GOT3 (cell line): ENCODE measurements at regions not wholly inside any gene's neighbourhood (a gene's known extent, or its start where the extent isn't known, plus 50 kb on each side); places are given as distances from the start of the nearest gene placed in this dataset.
"Not testable (repeated sequence)": the region's sequence is repeated elsewhere in the genome, so short reads cannot be mapped to it uniquely, and the experiment has no call there.

Experiments
- DNase-seq: peaks from one replicate; lab custom pipeline; 2025; ENCODE audit warnings: mixed read lengths; lab: John Stamatoyannopoulos, UW

DNA sequence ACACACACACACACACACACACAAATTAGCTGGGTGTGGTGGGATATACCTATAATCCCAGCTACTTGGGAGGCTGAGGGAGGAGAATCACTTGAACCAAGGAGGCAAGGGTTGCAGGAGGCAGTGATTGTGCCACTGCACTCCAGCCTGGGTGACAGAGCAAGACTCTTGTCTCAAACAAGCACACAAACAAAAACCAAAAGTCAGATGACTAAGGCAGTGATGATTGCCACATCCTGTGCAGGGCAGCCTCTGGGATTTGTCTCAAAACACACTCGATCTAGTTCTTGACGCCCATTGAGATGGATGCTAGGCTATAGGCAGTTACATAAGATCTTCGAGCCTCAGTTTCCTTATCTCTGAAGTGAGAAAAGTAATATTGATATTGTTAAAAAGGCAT lies 183.1 kb upstream of the NOTCH2NLA start:
- DNase-seq = not testable (repeated sequence)

GRCh38 chr1:146409817-146410441 lies 181.1 kb upstream of the NOTCH2NLA start:
- not testable (repeated sequence) for DNase-seq

GRCh38 chr1:146409116-146409801 lies 180.4 kb upstream of the NOTCH2NLA start:
- not testable (repeated sequence) for DNase-seq

GRCh38 chr1:146401281-146401825 lies 172.5 kb upstream of the NOTCH2NLA start:
- not testable (repeated sequence) for DNase-seq

GRCh38 chr1:146400173-146401121 lies 171.6 kb upstream of the NOTCH2NLA start:
- not testable (repeated sequence) for DNase-seq

DNA sequence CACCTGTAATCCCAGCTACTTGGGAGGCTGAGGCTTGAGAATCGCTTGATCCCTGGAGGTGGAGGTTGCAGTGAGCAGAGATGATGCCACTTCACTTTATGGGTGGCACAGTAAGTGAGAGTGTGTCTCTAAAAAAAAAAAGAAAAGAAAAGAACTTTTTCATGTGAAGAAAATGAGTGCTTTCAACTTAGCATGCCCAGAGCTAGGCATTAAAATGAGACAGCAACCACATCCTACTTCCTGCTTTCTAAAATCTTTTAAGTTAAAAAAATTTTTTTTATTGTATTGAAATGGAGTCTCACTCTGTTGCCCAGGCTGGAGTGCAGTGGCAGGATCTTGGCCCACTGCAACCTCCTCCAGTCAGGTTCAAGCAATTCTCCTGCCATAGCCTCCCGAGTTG lies 170.4 kb upstream of the NOTCH2NLA start:
- not testable (repeated sequence) for DNase-seq

DNA sequence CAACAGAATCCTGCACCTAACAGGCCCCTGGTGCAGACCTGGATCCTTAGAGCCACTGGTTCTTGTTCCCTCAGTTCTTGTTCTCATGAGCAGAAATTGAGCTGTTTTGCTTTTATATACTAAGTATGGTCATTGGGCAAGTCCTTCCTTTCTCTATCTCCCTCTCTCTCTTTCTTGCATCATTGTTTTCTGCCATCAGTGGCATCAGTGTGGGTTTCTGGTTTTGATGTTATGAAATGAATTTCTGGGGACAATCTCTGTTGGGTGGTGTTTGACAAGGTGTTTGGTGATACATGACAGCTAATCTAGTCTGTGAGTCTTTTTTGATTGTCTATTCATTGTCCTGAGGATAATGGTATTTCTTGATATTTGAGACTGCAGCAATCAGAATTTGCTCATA lies 168.0 kb upstream of the NOTCH2NLA start:
- not testable (repeated sequence) for DNase-seq

GRCh38 chr1:146396242-146396641 lies 167.4 kb upstream of the NOTCH2NLA start:
- not testable (repeated sequence) for DNase-seq

DNA sequence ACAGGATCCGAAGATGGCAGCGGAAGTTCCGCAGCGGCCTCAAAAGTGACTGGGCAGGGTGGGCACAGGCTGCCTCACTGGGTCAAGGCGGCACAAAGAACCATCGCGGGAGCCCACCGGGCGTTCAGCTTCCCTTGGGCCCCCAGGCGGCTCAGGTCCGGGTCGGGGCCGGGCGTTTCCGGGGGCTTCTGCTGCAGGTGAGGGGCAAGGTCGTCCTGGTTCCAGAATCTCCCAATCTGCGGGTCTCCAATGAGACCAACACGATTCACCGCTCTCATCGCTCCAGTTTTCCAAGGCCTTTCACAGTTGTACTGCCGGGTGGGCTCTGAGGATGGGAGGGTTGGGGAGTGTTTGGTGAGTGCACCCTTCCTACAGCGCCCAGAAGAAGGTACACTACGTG lies 165.0 kb upstream of the NOTCH2NLA start:
- not testable (repeated sequence) for DNase-seq

DNA sequence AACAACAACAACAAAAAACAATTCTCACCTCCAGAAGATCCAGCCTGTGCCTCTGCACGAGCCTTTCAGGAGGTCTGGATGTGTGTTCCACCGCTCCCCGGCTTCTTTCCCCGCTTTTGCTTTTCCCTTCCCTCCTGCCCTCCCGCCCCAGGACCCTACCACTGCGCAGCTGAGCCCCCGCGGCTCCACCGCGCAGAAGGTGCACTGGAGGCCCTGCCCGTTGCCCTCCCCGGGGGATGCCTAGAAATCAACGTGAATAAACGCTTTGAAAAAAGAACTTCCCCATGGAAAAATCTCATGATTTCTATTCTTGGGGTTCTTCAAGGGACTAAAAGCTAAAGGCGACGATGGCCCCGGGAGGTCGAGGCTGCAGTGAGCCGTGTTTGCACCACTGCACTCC lies 164.3 kb upstream of the NOTCH2NLA start:
- DNase-seq = not testable (repeated sequence)

DNA sequence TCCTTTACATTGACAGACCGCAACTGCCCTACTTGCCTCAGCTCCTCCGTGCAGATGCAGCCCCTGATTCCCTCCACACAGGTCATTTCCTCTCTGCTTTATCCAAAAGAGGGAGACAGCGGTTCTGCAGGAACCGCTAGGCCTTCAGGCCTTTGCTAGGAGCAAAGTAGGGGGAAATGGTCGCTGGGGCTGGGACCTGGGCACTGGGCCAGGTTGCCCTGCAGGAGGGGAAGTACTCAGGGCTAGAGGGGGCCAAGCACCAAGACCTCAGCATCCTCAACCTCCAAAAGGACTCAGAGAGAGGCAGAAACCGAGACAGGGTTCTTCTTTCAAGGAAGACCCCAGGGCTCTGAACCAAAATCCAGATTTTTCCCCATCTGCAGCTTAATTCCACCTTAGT lies 160.4 kb upstream of the NOTCH2NLA start:
- DNase-seq = not testable (repeated sequence)

DNA sequence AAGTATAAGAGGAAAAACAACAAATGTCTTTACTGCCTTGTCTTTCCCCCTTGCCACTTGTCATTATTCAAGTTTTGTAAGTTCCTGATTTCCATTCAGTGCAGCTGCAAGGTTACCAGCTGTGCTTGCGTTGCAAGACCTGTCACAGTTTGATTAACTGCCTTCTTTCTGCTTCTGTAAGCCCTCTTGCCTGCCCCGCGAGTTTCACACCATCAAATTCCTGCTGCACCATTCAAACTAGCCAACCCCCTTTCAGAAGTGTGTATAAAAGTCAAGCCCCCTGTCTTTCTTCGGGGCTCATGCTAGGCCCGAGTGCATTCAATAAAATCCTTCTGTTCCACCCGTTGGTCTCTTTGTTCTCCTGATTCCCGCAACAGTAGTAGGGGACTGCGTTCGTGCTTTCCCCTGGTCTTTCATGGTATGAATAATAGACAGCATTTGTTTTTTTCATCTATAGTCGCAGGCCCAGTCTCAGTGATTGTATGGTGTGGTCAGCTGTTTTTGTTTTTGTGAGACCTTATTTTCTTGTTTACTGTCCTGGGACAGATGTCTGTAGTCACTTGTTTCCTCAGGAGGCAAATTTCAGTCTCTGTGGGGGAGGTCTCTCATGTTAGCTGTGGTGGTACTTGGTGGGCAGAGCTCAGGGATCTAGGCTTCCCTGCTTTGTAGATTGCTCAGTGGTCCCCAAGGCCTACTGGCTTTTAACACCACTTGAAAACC lies 159.1 kb upstream of the NOTCH2NLA start:
- not testable (repeated sequence) for DNase-seq

- DNase-seq = not testable (repeated sequence)
These were observed 158.3 kb upstream of the NOTCH2NLA start for GRCh38 chr1:146386851-146387749.

- DNase-seq = not testable (repeated sequence)
These were observed 152.4 kb upstream of the NOTCH2NLA start for GRCh38 chr1:146381196-146381595.

- DNase-seq = peak; percentile 70
These were observed 148.1 kb upstream of the NOTCH2NLA start for GRCh38 chr1:146376708-146377496.

- peak; percentile 40 for DNase-seq
These were observed 147.5 kb upstream of the NOTCH2NLA start for GRCh38 chr1:146376309-146376707.

DNA sequence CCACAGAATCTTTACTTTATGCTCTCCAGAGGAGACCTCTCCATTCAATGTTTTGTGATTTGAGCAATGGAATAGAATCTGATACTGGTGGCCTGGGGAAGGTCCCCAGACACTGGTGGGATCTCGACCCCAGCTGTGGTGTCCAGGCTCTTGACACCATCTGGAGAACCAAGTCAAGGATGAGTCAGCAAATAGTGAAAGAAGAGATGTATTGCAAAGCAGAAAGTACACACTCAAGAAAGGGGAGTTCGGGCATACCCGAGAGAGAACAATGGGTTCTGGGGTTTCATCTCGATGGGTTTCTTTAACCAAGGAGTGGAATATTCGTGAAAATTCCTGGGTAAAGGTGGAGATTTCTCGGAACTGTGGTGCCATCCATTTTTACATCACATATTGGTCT lies 146.3 kb upstream of the NOTCH2NLA start:
- not testable (repeated sequence) for DNase-seq

- not testable (repeated sequence) for DNase-seq
These were observed 141.1 kb upstream of the NOTCH2NLA start for GRCh38 chr1:146369940-146370339.

DNA sequence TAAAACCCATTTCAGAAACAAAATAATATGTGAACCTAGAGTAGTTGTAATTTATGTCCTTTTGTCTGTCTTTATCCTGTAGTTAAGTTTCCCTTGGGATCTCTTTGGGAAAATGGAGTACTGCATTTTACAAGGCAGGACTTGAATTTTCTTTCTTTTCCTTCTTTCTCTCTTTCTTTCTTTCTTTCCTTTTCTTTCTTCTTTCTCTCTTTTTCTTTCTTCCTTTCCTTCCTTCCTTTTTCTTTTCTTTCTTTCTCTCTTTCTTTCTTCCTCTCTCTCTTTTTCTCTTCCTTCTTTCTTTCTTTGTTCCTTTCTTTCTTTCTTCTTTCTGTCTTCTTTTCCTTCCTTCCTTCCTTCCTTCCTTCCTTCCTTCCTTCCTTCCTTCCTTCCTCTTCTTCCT lies 126.6 kb upstream of the NOTCH2NLA start:
- not testable (repeated sequence) for DNase-seq
